ENCODE measurements at regions not wholly inside any gene's neighbourhood (a gene's known extent, or its start where the extent isn't known, plus 50 kb on each side); places are given as distances from the start of the nearest gene placed in this dataset.

DNA sequence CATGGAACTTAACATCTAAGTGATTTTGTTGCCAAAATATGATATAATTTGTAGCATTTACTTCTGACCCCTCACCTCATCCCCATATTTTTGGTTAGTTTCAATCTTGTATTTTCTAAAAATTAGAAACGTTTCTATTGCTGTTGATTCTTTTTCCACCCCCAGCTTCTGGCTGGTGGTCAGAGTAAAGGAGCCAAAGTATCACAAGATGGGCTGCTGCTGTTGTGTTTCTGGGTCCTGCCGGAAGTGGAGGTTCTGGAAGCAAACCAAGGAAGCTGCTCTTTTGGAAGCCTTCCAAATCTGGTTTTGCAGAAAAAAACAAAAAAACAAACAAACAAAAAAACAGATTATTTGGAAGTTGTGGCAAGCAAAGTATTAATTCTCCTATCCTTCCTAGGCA is 221.1 kb upstream of the P2RY1 start:
- TF ChIP-seq POLR2AphosphoS5 (IDR thresholded peaks at IDR 0.05): no peak
- TF ChIP-seq, protein P1, sequence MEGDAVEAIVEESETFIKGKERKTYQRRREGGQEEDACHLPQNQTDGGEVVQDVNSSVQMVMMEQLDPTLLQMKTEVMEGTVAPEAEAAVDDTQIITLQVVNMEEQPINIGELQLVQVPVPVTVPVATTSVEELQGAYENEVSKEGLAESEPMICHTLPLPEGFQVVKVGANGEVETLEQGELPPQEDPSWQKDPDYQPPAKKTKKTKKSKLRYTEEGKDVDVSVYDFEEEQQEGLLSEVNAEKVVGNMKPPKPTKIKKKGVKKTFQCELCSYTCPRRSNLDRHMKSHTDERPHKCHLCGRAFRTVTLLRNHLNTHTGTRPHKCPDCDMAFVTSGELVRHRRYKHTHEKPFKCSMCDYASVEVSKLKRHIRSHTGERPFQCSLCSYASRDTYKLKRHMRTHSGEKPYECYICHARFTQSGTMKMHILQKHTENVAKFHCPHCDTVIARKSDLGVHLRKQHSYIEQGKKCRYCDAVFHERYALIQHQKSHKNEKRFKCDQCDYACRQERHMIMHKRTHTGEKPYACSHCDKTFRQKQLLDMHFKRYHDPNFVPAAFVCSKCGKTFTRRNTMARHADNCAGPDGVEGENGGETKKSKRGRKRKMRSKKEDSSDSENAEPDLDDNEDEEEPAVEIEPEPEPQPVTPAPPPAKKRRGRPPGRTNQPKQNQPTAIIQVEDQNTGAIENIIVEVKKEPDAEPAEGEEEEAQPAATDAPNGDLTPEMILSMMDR (IDR thresholded peaks at IDR 0.05): no peak
- TF ChIP-seq POLR2A (IDR thresholded peaks at IDR 0.05): no peak

Measured in transverse colon (tissue), 4 donors.